GM18505 (cell line): ENCODE measurements at regions not wholly inside any gene's neighbourhood (a gene's known extent, or its start where the extent isn't known, plus 50 kb on each side); places are given as distances from the start of the nearest gene placed in this dataset.
A peak's percentile ranks its signal among the peaks of the same experiment; 100 is the strongest.

Source experiments
- ATAC-seq: cut with Tn5 transposase; IDR thresholded peaks from one replicate; pipeline ENCODE4 v1.9.1; 2021; ENCODE audit not compliant: unreplicated experiment
- POLR2A ChIP-seq: IDR thresholded peaks from 4 replicates; pipeline ENCODE4 v1.6.1; 2011; ENCODE audit warnings: borderline replicate concordance; ENCODE audit not compliant: insufficient read depth, insufficient read length; ENCODE audit errors: extremely low read depth

DNA sequence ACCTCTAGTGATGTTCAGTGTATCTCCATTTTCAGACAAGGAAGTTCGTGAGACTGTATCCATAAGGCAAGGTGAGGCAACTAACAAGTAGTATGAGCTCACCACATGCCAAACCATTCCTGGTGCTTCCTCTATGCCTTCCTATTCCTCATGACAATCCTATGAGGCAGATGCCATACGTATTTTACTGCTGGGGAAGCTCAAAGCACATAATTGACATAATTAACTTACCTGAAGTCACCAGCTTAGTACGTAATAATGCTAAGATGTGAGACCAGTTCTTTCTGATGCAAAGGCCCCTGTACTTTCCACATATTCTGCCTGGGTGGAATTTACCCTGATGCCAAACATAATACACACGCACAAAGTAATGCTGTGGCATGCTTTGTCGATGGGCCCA, 83.6 kb upstream of the NFIA start:
- no peak for TF ChIP-seq POLR2A
- ATAC-seq, result no peak

DNA sequence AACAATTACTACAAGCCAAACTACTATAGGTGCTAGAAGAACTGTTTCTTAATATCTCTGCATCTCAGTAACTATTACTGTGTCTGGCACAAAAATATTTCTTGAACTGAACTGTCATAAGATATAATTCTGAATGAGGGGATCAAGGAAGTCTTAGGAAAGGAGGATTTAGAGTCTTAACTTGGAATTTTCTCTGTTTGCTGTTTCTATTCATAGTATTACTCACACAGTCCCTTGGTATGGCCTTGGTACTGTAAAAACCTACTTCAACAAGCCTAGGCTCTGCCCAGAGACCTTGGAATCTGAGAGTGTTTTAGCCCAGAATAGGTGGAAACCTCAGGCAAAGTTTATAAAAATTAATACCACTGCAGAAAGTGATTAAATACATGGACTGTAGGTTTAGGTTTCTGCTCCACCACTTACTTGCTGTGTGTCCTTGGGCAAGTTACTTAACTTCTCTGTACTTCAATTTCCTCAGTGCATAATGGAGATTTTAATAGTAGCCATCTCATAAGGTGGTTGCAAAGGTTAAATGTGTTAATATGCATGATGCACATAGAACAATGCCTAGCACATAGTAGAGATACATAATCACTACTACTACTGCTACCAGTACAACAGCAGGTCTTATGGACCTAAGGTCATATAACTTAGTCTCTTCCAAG, 87.4 kb upstream of the NFIA start:
- TF ChIP-seq POLR2A, result no peak
- no peak for ATAC-seq

DNA sequence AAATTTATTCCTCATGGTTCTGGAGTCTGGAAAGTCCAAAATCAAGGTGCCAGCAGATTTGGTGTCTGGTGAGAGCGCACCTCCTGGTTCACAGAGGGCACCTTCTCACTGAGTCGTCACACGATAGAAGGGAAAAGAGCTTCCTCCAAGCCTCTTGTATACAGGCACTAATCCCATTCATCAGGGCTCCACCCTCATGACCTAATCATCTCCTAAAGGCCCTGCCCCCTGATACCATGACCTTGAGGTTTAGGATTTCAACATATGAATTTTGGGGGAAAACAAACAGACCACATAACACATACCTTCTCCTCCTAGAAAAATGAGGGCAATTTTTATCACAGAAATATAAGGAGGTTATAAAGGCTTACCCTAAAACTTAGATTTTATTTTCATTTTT, 88.0 kb upstream of the NFIA start:
- ATAC-seq, result no peak
- TF ChIP-seq POLR2A, result no peak

DNA sequence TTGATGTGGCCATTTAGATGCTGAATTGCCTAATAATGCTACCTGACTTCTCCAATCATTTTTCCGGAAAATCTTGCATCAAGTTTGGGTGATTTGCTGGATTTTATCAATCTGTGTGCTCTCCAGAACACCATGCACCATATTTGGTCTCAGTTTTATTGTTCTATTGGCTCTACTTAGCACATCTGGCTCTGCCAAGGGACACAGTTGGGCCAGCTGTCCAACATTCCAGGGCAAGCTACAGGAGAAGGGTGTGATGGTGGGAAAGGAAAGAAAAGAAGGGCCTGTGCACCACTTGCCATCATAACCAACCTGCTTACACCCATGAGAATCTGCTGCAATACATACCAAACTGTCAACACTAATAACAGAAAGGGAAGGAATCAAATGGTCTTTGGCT, 90.2 kb upstream of the NFIA start:
- no peak for TF ChIP-seq POLR2A
- ATAC-seq, result no peak

DNA sequence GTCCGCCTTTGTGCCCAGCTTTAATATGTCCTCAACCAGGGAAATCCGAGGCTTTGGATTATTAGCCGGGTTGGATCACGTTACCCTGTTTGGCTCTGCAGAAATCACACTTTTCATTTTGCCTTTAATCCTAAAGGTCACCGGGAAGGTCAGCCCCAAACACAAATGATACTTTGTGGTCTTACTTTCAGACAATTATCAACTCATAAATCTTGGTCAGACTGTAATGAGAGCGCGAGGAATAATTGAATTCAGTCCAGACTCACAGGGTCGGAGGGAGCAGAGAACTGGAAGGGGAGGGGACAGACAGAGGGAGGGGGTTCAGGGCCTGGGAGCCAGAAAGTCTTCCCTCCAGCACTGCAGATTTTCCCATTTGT, 91.7 kb upstream of the NFIA start:
- no peak for TF ChIP-seq POLR2A
- ATAC-seq, result no peak

DNA sequence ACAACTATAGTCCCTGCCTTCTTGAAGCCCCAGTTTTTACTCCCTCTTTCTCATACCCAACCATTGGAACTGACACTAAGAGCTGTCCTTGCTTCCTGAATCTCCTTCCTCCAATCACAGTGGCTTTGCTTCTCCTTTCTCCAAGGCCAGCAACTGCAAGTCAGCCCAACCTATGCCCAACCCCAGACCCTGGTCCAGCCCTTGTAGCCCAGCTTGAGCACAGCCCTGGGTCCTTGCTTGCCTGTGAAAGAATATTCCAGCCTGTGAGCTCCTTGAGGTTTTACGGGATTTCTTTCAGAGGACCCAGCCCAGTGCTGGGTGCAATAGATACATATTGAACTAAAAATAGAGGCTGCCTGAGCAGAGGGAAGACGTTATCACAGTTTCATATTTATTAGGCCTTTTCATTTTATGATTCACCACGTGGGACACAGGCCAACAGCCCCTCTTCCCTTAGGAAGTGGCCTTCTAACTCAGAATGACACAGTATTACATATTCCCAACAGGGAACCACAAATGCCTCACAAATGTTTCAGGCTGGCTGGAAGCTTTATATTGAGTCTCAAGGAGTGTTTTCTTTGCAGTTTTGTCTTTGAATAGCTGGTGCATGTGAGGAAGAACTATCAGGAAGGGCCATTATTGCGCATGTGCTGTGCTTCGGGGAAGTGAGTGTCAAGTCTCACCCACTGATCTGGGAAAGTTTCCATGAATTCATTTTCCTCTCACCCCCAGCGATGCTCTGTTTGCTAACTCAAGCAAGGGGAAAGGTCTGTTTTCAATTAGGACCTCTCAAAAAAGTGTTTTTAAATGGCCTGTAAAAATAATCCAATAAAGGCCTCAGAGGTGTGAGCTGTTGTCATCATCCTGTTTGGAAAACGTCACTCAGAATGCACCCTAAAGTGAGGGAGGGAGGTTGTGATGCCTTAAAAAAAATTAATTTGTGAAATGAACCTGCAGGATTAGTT, 92.3 kb upstream of the NFIA start:
- no peak for TF ChIP-seq POLR2A
- no peak for ATAC-seq

DNA sequence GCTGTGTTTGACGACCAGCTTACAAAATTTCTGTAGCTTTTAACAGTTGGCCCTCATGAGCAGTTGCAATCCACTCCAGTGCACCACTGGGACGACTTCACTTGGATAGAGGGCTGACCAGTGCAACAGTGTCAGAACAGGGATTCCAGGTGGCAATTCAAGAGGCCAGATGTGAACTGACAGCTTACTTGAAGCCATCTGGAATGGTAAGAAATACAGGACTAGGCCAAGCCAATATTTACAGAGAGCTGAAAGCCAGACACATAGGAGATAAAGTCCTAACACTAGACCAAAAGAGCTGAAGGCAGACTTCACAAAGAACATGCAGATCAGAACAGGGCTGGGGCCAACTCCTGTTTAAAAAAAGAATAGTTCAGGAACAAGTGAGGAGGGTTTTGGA, 93.5 kb upstream of the NFIA start:
- no peak for TF ChIP-seq POLR2A
- no peak for ATAC-seq

DNA sequence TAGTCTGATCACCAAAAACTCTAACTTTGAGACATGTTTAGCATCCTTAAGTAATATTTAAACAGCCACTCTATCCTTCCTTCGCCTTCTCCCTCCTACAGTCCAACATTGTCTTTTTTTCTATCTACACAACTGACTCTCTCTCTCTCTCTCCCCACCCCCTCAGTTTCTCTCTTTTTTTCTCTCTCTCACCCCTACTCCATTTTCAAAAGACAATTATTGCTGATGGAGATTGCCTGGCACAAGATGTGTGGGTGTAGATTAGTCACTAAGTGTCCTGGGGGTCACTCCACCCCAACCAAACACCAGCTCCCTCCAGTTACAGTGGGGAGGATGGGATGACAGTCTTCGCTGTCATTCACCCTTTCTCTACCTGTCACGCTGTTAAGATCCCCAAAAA, 94.5 kb upstream of the NFIA start:
- no peak for ATAC-seq

DNA sequence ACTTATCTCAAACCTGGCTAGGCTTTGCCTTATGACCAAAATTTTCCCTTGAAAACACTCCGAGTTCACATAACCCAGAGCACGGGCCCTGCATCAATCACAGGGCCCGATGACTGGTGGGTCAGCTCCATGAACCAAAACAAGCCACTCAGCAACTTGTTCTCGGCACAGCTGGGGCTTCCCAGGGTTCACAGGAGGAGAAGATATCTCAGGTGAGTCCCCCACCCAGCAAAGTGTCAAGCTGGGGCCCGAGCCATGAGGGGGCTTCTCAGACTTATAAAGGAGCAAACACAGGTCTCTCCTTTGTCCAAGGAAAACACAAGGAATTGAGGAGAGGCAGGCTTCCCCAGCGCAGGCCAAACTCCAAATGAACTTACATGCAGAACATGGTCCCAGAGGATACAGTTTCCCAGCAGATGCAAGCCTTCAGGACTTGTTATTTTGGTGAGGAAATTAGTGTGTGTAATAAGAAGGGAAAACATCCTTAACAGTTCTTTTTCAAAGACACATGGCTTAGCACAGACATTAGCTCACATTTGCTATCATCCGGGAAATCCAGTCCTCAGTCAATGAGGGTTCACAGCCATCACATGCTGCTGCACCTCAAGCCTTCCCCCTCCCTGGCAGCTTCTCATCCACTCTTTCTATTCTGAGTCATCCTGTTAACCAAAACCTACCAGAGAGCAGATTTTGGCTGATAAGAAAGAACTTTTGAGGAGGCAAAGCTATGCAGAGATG, 98.1 kb upstream of the NFIA start:
- TF ChIP-seq POLR2A, result no peak
- ATAC-seq, result no peak

More for the DNA sequence above, 94.5 kb upstream of the NFIA start:
- TF ChIP-seq POLR2A, result no peak

DNA sequence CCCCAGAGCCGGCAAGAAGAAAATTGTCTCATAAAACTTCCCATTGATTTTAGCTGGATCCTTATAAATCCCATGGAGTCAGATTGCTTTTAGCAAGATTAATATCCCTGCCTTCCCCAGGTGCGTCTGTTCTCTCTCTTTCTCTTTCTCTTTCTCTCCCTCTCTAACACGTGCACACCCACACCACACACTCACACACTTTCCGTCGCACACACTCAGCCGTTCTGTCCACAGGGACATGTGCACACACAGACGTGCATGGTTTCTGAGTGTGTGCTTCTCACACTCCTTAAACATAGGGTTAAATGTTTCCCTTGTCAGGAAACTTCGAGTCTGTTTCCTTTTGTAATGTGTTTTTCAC, 98.7 kb upstream of the NFIA start:
- TF ChIP-seq POLR2A, result no peak
- ATAC-seq, result no peak

DNA sequence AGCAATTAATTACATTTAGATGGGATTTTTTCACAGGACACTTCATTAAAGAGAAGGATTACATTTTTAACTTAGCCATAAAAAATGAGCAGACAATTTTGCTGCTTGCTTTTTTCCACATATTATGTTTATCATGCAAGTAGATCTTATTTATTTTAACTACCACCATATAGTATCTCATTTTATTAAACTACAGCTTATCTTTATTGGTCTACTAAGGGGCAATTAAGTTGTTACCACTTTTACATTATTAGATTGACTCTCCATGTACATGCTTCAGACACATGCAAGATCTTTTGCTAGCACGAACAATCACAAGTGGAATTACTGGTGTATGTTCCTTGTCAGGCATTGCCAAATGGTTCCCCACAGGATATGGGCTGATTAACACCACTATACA, 99.8 kb upstream of the NFIA start:
- ATAC-seq, result no peak
- no peak for TF ChIP-seq POLR2A

DNA sequence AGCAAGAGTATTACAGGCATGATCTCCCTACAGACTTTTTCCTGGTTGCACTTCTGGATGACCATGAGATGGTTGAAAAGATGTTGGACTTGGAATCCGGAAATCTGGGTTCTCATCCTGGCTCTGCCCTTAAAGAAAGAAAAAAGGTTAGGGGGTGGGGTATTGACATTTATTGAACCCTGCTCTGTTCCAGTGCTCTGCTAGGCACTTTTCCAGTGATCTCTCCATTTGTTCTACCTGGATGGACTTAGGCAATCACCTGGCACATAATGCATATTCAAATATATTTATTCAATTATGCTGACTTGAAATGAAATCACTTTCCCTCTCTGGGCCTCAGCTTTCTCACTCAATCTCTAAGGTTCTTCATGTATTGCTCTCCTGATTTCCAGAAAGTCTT, 101.0 kb upstream of the NFIA start:
- TF ChIP-seq POLR2A, result no peak
- ATAC-seq, result no peak

DNA sequence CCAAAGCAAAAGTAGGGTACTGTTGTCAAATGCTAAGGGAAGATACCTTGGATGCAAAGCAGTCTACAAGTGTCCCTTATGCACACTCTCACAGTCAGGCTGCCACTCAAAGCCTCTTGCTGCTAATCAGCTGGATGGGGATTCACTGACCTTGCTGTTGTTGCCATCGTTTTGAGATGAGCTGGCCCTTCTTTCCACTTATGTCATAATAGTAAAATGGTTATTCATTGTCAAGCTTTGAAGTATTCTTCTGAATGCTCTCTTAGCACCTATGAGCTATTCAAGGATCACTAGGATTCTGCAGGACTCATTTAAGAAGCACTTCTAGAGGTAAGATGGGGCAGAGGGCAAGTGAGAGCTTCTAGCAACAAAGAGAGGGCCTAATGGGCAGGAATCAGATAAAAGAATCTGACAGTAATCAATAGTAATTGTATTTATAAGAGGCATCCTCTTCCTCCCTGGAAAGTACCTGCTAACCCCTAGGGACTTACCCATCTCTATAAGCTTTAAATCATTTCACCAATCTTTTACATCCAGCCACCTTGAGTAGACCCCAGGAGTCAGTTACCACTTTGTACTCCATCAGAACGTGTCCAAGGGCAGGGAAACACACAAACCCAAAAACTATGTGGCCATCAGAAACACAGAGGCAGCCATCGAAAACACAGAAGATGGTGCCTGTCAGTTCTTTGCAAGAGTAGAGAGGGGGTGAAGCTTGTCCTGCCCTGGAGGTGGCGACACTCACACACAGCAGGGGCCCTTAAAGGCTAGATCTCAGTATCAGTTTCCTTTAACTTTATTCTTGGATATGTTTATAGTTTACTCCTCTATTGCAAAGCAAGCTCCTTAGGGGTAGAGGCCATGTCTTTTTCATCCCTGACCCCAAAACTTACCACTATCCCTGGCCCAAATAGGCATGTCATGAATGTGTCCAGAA, 103.7 kb upstream of the NFIA start:
- TF ChIP-seq POLR2A, result no peak
- peak; percentile 71 for ATAC-seq

DNA sequence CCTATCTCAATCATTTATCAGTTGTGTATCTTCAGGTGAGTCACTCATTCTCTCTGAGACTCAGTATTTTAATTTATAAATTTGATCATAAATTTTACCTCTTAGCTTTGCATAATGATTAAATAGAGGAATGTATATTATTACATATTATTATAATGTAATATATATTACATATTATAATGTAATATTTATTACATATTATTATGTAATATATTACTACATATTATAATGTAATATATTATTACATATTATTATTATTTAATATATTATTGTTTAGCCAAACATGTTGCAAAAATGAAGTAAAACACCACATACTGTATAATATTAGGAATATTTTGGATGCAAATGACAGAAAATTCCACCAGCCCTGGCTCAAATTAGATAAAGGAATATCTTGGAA, 104.7 kb upstream of the NFIA start:
- TF ChIP-seq POLR2A, result no peak
- ATAC-seq, result no peak
